ENCODE measurements at regions not wholly inside any gene's neighbourhood (a gene's known extent, or its start where the extent isn't known, plus 50 kb on each side); places are given as distances from the start of the nearest gene placed in this dataset.

DNA sequence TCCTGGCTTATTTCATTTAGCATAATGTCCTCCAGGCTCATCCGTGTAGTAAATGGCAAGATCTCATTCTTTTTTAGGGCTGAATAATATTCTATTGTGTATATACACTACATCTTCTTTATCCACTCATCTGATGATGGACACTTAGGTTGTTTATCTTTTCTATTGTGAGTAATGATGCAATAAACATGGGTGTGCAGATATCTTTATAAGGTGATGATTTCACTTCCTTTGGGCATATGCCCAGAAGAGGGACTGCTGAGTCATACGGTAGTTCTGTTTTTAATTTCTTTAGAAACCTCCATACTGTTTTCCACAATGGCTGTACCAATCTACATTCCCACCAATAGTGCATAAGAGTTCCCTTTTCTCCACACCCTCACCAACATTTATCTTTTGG is 317.6 kb upstream of the CNKSR2 start:
- DNase-seq (ENCODE audit: extremely low read depth in 1 of 11, low read depth in 9 of 11, low spot score in 4 of 11) = no peak

DNA sequence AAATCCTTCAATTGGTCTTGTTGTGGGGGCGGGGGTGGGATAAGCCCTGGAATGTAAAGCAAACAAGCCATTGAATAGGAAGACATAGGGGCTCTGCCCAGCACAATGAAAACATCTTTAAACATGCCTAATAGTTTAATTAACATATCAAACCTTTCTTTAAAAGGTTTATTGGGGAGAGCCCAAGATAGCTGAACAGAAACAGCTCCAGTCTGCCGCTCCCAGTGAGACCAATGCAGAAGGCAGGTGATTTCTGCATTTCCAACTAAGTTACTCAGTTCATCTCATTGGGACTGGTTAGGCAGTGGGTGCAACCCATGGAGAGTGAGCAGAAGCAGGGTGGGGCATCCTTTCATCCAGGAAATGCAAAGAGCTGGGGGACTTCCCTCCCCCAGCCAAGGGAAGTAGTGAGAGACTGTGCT is 327.2 kb upstream of the CNKSR2 start:
- no peak for DNase-seq (ENCODE audit: extremely low read depth in 1 of 11, low read depth in 9 of 11, low spot score in 4 of 11)

DNA sequence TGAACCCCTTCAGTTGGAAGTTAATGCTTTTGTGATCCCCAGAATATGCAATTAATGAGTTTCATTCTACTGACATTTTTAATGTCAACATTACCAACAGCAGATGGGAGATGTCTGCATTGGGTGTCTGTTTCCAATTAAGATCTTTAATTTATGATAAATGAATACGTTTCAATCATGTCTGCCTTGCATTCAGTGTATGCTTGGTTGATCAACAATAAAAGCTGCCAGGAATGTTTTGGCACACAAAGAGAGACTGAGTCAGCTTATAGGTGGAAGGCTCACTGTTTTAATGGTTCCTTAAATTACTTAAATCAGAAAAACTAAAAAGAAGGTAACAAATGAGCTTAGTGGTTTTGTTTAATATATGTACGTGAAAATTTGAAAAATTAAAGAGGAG is 359.9 kb upstream of the CNKSR2 start:
- DNase-seq (ENCODE audit: extremely low read depth in 1 of 11, low read depth in 9 of 11, low spot score in 4 of 11) = no peak

DNA sequence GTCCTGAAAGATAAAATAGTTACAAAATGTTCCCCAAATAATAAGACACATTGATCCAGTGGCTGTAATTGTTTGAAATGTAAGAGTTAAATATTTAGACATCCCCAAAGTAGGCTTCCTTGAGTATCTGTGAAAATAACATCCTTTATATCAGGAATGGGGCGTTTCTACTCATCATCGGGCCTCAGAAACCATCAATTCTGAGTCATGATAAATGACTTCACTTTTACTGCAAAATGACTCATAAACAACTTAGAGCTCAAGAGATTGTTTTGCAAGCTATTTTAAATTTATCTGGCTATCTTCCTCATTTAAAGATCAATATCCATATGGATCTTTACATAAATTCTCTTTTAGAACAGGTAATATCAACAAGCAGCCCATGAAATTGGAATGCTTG is 369.4 kb upstream of the CNKSR2 start:
- DNase-seq (ENCODE audit: extremely low read depth in 1 of 11, low read depth in 9 of 11, low spot score in 4 of 11) = no peak

GRCh38 chrX:20995829-20996228 is 378.4 kb upstream of the CNKSR2 start:
- DNase-seq (ENCODE audit: extremely low read depth in 1 of 11, low read depth in 9 of 11, low spot score in 4 of 11) = no peak

GRCh38 chrX:20989361-20989760 is 384.9 kb upstream of the CNKSR2 start:
- DNase-seq (ENCODE audit: extremely low read depth in 1 of 11, low read depth in 9 of 11, low spot score in 4 of 11) = no peak

- no peak for DNase-seq (ENCODE audit: extremely low read depth in 1 of 11, low read depth in 9 of 11, low spot score in 4 of 11)
These were observed 385.4 kb upstream of the CNKSR2 start for GRCh38 chrX:20988804-20989203.

DNA sequence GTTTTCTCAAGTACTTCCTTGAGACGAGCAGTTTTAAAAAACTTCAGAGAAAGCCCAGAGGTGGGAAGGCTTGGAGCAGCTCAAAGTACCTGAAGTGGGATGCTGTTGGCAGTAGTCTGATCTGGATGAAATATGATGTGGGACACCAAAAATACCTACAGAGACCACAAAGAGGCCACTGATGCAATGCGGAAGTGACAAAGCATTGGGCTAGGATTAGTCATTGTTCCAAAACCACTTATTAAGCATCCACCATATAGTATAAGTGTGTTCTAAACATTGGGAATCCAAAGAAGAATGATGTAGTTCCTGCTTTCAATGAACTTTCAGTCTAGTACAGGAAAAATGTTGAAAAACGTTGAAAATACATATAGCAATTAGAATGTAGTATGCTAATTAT is 386.1 kb upstream of the CNKSR2 start:
- no peak for DNase-seq (ENCODE audit: extremely low read depth in 1 of 11, low read depth in 9 of 11, low spot score in 4 of 11)

- DNase-seq (ENCODE audit: extremely low read depth in 1 of 11, low read depth in 9 of 11, low spot score in 4 of 11) = no peak
These were observed 393.8 kb upstream of the CNKSR2 start for GRCh38 chrX:20980426-20980825.

GRCh38 chrX:20974326-20974725 is 399.9 kb upstream of the CNKSR2 start:
- DNase-seq (ENCODE audit: extremely low read depth in 1 of 11, low read depth in 9 of 11, low spot score in 4 of 11) = no peak

DNA sequence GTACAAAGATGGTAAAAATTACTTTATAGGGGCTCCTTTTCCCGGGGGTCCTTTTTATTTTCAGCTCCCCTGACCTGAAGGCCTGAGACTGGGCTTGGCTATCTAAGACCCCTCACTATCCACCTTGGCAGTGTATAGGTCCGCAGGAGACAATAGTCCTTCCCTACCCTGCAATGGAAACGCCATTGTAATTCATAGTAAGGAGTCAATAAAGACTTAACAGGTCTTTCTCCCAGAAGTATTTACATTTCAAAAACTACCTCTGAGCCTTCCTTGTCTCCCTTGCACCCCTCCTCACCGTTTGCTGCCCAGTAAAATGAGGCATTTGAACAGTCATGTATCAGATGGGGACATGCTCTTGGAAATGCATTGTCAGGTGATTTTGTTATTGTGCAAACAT is 401.2 kb upstream of the CNKSR2 start:
- no peak for DNase-seq (ENCODE audit: extremely low read depth in 1 of 11, low read depth in 9 of 11, low spot score in 4 of 11)

DNA sequence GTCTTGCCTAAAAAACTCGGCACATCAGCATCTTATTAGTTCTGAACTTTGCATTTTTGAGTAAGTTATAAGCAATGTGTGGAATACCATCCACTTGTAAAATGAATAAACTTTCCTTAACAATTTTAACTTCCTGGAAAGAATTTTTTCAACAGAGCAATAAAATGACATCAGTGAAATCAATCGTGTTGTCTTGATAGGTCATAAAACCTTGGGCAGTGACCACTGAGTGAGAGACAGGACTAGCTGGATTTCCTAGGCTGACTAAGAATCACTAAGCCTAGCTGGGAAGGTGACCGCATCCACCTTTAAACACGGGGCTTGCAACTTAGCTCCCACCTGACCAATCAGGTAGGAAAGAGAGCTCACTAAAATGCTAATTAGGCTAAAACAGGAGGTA is 403.0 kb upstream of the CNKSR2 start:
- DNase-seq (ENCODE audit: extremely low read depth in 1 of 11, low read depth in 9 of 11, low spot score in 4 of 11) = peak in 1 of 11 donors; percentile 1

- no peak for DNase-seq (ENCODE audit: extremely low read depth in 1 of 11, low read depth in 9 of 11, low spot score in 4 of 11)
These were observed 404.7 kb upstream of the CNKSR2 start for GRCh38 chrX:20969565-20969964.

- no peak for DNase-seq (ENCODE audit: extremely low read depth in 1 of 11, low read depth in 9 of 11, low spot score in 4 of 11)
These were observed 405.2 kb upstream of the CNKSR2 start for GRCh38 chrX:20968996-20969395.

GRCh38 chrX:20967725-20968124 is 406.5 kb upstream of the CNKSR2 start:
- no peak for DNase-seq (ENCODE audit: extremely low read depth in 1 of 11, low read depth in 9 of 11, low spot score in 4 of 11)

GRCh38 chrX:20965270-20966044 is 408.8 kb upstream of the CNKSR2 start:
- no peak for DNase-seq (ENCODE audit: extremely low read depth in 1 of 11, low read depth in 9 of 11, low spot score in 4 of 11)

DNA sequence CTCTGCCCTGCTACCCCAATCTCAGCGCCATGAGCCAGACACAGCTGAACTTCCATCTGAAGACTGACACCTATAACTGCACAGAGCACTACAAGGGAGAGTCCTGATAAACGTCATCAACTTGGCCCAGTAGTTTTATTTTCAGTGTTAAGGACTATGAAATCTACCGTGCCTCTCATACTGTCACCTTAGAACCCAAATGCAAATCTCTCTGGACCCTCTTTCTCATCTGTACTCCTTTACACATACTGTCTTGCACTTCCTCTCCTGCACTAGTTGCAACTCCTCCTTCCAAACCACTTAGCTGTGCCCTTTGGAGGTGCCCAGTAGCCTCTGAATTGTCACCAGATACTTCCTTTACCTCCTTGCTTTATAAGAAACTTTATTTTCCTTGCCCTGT is 420.2 kb upstream of the CNKSR2 start:
- DNase-seq (ENCODE audit: extremely low read depth in 1 of 11, low read depth in 9 of 11, low spot score in 4 of 11) = no peak

DNA sequence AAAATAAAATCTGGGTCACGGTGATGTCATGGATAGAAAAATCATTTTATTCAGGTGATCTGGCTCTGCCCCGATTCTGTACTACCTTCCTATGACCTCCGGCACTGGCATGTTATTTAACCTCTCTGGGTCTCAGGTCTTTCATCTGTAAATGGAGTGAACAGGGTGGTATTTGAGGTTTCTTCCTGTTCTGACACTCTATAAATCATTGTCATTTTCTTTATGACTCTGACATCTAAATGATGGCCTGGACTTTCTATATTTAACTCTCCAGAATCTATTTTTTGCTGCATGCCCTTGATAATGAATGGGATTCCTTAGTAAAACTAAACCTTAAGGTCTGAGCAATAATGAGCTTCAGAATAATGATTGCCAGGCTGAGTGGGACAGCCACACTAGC is 422.0 kb upstream of the CNKSR2 start:
- no peak for DNase-seq (ENCODE audit: extremely low read depth in 1 of 11, low read depth in 9 of 11, low spot score in 4 of 11)

GRCh38 chrX:20951016-20951810 is 423.0 kb upstream of the CNKSR2 start:
- DNase-seq (ENCODE audit: extremely low read depth in 1 of 11, low read depth in 9 of 11, low spot score in 4 of 11) = no peak

- DNase-seq (ENCODE audit: extremely low read depth in 1 of 11, low read depth in 9 of 11, low spot score in 4 of 11) = no peak
These were observed 426.8 kb upstream of the CNKSR2 start for GRCh38 chrX:20947411-20947912.

Data from renal cortex interstitium (tissue), 11 donors.